ENCODE measurements at regions not wholly inside any gene's neighbourhood (a gene's known extent, or its start where the extent isn't known, plus 50 kb on each side); places are given as distances from the start of the nearest gene placed in this dataset.

- no peak for TF ChIP-seq CTCF (conservative IDR thresholded peaks at IDR 0.05; ENCODE audit: low read length)
- no peak for TF ChIP-seq EZH2phosphoT487 (IDR thresholded peaks at IDR 0.05; ENCODE audit: borderline replicate concordance)
- Histone ChIP-seq H3K9ac (ENCODE audit: low read depth, low read length, poor library complexity, severe bottlenecking) (no peak overlapping the region), H3K27me3 (ENCODE audit: insufficient read depth, low read length, poor library complexity, severe bottlenecking) (no peaks in the 10 kb centered on the region), H3K79me2 (ENCODE audit: insufficient read depth, low read length) (no peaks in the 10 kb centered on the region), H3K4me3 (ENCODE audit: low read length, poor library complexity, severe bottlenecking) (no peak overlapping the region), H3K4me2 (ENCODE audit: low read depth, low read length, poor library complexity, severe bottlenecking) (no peak overlapping the region), H2AFZ (ENCODE audit: low read length) (no peak overlapping the region), H3K4me1 (ENCODE audit: insufficient read depth, low read length, poor library complexity, severe bottlenecking) (peaks cover 4% of the 10 kb centered on the region), H4K20me1 (ENCODE audit: insufficient read depth, low read length, poor library complexity, severe bottlenecking) (no peaks in the 10 kb centered on the region), H3K9me2 (replicated peaks; ENCODE audit: low read depth, low read length) (no peaks in the 10 kb centered on the region), H3K36me3 (ENCODE audit: insufficient read depth, low read length) (peaks cover 33% of the 10 kb centered on the region; the same call in 1 of the 2 replicates), H3F3A (ENCODE audit: low read depth) (no peaks in the 10 kb centered on the region), H3K9me3 (ENCODE audit: insufficient read depth, low read depth, low read length) (no peaks in the 10 kb centered on the region)
These were observed 72.6 kb upstream of the SLC4A11 start for GRCh38 chr20:3311623-3312022.

GRCh38 chr20:3309226-3309625 is 70.2 kb upstream of the SLC4A11 start:
- H3K9me2 ChIP-seq (replicated peaks; ENCODE audit: low read depth, low read length): no peaks in the 10 kb centered on the region
- no peak overlapping the region for H3K4me3 ChIP-seq (ENCODE audit: low read length, poor library complexity, severe bottlenecking)
- H3K4me1 ChIP-seq (ENCODE audit: insufficient read depth, low read length, poor library complexity, severe bottlenecking): peaks cover 5% of the 10 kb centered on the region
- H3F3A ChIP-seq (ENCODE audit: low read depth): no peaks in the 10 kb centered on the region
- peaks cover 22% of the 10 kb centered on the region; the same call in 1 of the 2 replicates for H3K36me3 ChIP-seq (ENCODE audit: insufficient read depth, low read length)
- no peak for TF ChIP-seq CTCF (conservative IDR thresholded peaks at IDR 0.05; ENCODE audit: low read length)
- H4K20me1 ChIP-seq (ENCODE audit: insufficient read depth, low read length, poor library complexity, severe bottlenecking): no peaks in the 10 kb centered on the region
- H3K9ac ChIP-seq (ENCODE audit: low read depth, low read length, poor library complexity, severe bottlenecking): no peak overlapping the region
- H2AFZ ChIP-seq (ENCODE audit: low read length): no peak overlapping the region
- H3K4me2 ChIP-seq (ENCODE audit: low read depth, low read length, poor library complexity, severe bottlenecking): no peak overlapping the region
- no peaks in the 10 kb centered on the region for H3K79me2 ChIP-seq (ENCODE audit: insufficient read depth, low read length)
- no peaks in the 10 kb centered on the region for H3K9me3 ChIP-seq (ENCODE audit: insufficient read depth, low read depth, low read length)
- H3K27me3 ChIP-seq (ENCODE audit: insufficient read depth, low read length, poor library complexity, severe bottlenecking): no peaks in the 10 kb centered on the region

- Histone ChIP-seq H3K9me2 (replicated peaks; ENCODE audit: low read depth, low read length) (no peaks in the 10 kb centered on the region), H3K36me3 (ENCODE audit: insufficient read depth, low read length) (peaks cover 23% of the 10 kb centered on the region; the same call in 1 of the 2 replicates), H3K9ac (ENCODE audit: low read depth, low read length, poor library complexity, severe bottlenecking) (no peak overlapping the region), H3F3A (ENCODE audit: low read depth) (no peaks in the 10 kb centered on the region), H3K4me1 (ENCODE audit: insufficient read depth, low read length, poor library complexity, severe bottlenecking) (peaks cover 13% of the 10 kb centered on the region), H3K27me3 (ENCODE audit: insufficient read depth, low read length, poor library complexity, severe bottlenecking) (no peaks in the 10 kb centered on the region), H4K20me1 (ENCODE audit: insufficient read depth, low read length, poor library complexity, severe bottlenecking) (no peaks in the 10 kb centered on the region), H3K4me2 (ENCODE audit: low read depth, low read length, poor library complexity, severe bottlenecking) (no peak overlapping the region), H3K79me2 (ENCODE audit: insufficient read depth, low read length) (no peaks in the 10 kb centered on the region), H3K9me3 (ENCODE audit: insufficient read depth, low read depth, low read length) (no peaks in the 10 kb centered on the region), H3K4me3 (ENCODE audit: low read length, poor library complexity, severe bottlenecking) (no peak overlapping the region), H2AFZ (ENCODE audit: low read length) (no peak overlapping the region)
- TF ChIP-seq EZH2phosphoT487 (IDR thresholded peaks at IDR 0.05; ENCODE audit: borderline replicate concordance): no peak
- TF ChIP-seq CTCF (conservative IDR thresholded peaks at IDR 0.05; ENCODE audit: low read length): no peak
These were observed 68.7 kb upstream of the SLC4A11 start for GRCh38 chr20:3307725-3308124.
